K562 (cell line): ENCODE measurements at regions not wholly inside any gene's neighbourhood (a gene's known extent, or its start where the extent isn't known, plus 50 kb on each side); places are given as distances from the start of the nearest gene placed in this dataset.

Source experiments
- ATAC-seq: fragments of 200-7000 bp; cut with Tn5 transposase; 3 replicates; pipeline ENCODE4 v1.9.1; 2020; ENCODE audit warnings: moderate library complexity
- BruUV-seq: library from RNA; stranded (reverse); fragments of 400-500 nt; replicated peaks from 2 replicates; lab custom pipeline; 2021; lab: Mats Ljungman, UMichigan
- CTCF ChIA-PET: fragments of 300-600 bp; formaldehyde crosslinking; extraction: SDS; loops from one replicate; lab custom pipeline; 2021; ENCODE audit warnings: low intra/inter-chr PET ratio; lab: Yijun Ruan, JAX
- POLR2A ChIA-PET: fragments of 300-600, 350-650 bp; sonication (Branson Sonifier 250); formaldehyde crosslinking; extraction: SDS; loops from one replicate; lab custom pipeline; 2021; ENCODE audit warnings: antibody characterized with exemption, inconsistent platforms; lab: Yijun Ruan, JAX
- DNase-seq, 4 experiments: peaks; one replicate each; pipeline versions ENCODE4 v3.0.0 to v3.0.0-alpha.2; 2011 to 2018; ENCODE audit warnings: low spot score in 3 of 4, mixed read lengths in 3 of 4; ENCODE audit errors: extremely low read depth in 1 of 4
- FAIRE-seq: peaks from 2 replicates; lab custom pipeline; 2011; peaks lifted over from hg19 to GRCh38; lab: Jason Lieb, UNC
- H2AFZ ChIP-seq: 2 replicates; pipeline ENCODE4 v1.6.0; 2011; ENCODE audit warnings: low read depth, low read length, control low read depth, inconsistent platforms
- H3K27ac ChIP-seq: fragments of 200-600 bp; 3 replicates; pipeline ENCODE4 v1.8.0; 2011; ENCODE audit warnings: low read depth, mild to moderate bottlenecking, control low read depth, inconsistent platforms, low read length, moderate library complexity, mixed read lengths; ENCODE audit errors: extremely low read depth
- H3K27me3 ChIP-seq, 2 experiments: fragments of 300-600 bp in 1 of 2; 2 replicates in 1 of 2; 3 replicates in 1 of 2; pipeline versions ENCODE4 v1.6.0 to v1.8.0; 2011; ENCODE audit warnings: inconsistent platforms in 2 of 2, low read length in 2 of 2, mild to moderate bottlenecking in 1 of 2, mixed read lengths in 1 of 2, moderate library complexity in 1 of 2; ENCODE audit not compliant: control insufficient read depth in 2 of 2, insufficient read depth in 2 of 2
- H3K36me3 ChIP-seq: fragments of 300-600 bp; 3 replicates; pipeline ENCODE4 v1.8.0; 2011; ENCODE audit warnings: mild to moderate bottlenecking, low read length, inconsistent platforms; ENCODE audit not compliant: control insufficient read depth, insufficient read depth
- H3K4me1 ChIP-seq, 2 experiments: fragments of 200-600 bp in 1 of 2; replicated peaks in 1 of 2; 2 replicates in 1 of 2; 3 replicates in 1 of 2; pipeline versions ENCODE4 v1.5.1 to v1.8.0; 2011; ENCODE audit warnings: inconsistent platforms in 2 of 2, low read length in 2 of 2, mild to moderate bottlenecking in 1 of 2, mixed read lengths in 1 of 2, moderate library complexity in 1 of 2; ENCODE audit not compliant: control insufficient read depth in 2 of 2, insufficient read depth in 2 of 2
- H3K4me2 ChIP-seq: 2 replicates; pipeline ENCODE4 v1.6.1; 2011; ENCODE audit warnings: low read length, control low read depth, inconsistent platforms, mixed read lengths; ENCODE audit not compliant: insufficient read depth
- H3K4me3 ChIP-seq: fragments of 200-600 bp; sonication (generic), shearing (Covaris generic); 2 replicates; pipeline ENCODE4 v1.5.1; 2016; ENCODE audit warnings: control low read depth, inconsistent platforms
- H3K79me2 ChIP-seq: fragments of 200-600 bp; 3 replicates; pipeline ENCODE4 v1.8.0; 2011; ENCODE audit warnings: low read length, inconsistent platforms; ENCODE audit not compliant: control insufficient read depth, insufficient read depth
- H3K9ac ChIP-seq, 2 experiments: 2 replicates each; pipeline versions ENCODE4 v1.6.0 to v1.6.1; 2011; ENCODE audit warnings: low read depth in 2 of 2, low read length in 2 of 2, control low read depth in 1 of 2, inconsistent platforms in 1 of 2, mild to moderate bottlenecking in 1 of 2, mixed read lengths in 1 of 2; ENCODE audit not compliant: insufficient read depth in 1 of 2
- H3K9me1 ChIP-seq: one replicate; pipeline ENCODE4 v1.6.0; 2011; ENCODE audit warnings: inconsistent platforms, mild to moderate bottlenecking, low read length, moderate library complexity; ENCODE audit not compliant: control insufficient read depth, insufficient read depth
- H3K9me3 ChIP-seq: replicated peaks from 2 replicates; pipeline ENCODE4 v1.5.1; 2011; ENCODE audit warnings: low read depth, low read length, inconsistent platforms; ENCODE audit not compliant: control insufficient read depth, insufficient read depth
- H4K20me1 ChIP-seq: replicated peaks from 2 replicates; pipeline ENCODE4 v1.6.1; 2011; ENCODE audit warnings: low read length, inconsistent platforms, mixed read lengths; ENCODE audit not compliant: control insufficient read depth, insufficient read depth
- CREBBP ChIP-seq: IDR thresholded peaks from one replicate; pipeline ENCODE4 v1.6.1; 2012; ENCODE audit warnings: low read depth, mild to moderate bottlenecking, control low read depth, inconsistent platforms, low read length
- ESRRB ChIP-seq: fragments of 250-450 bp; sonication (Bioruptor Pico); IDR thresholded peaks from 2 replicates; pipeline ENCODE4 v1.5.0; 2020; ENCODE audit warnings: mild to moderate bottlenecking, moderate library complexity, borderline replicate concordance
- GATA2 ChIP-seq: sonication (generic); formaldehyde crosslinking; IDR thresholded peaks from 2 replicates; pipeline ENCODE4 v1.4.0; 2020; ENCODE audit warnings: mild to moderate bottlenecking, missing genetic modification reagents
- HDAC1 ChIP-seq, 2 experiments: fragments of 450-650 bp; IDR thresholded peaks; 2 replicates each; pipeline ENCODE4 v1.6.1; 2016 to 2017; ENCODE audit warnings: inconsistent platforms in 1 of 2, mild to moderate bottlenecking in 1 of 2, moderate library complexity in 1 of 2
- HDAC3 ChIP-seq: fragments of 450-650 bp; IDR thresholded peaks from 2 replicates; pipeline ENCODE4 v1.6.1; 2018; ENCODE audit warnings: borderline replicate concordance, mild to moderate bottlenecking, moderate library complexity; ENCODE audit not compliant: partially characterized antibody
- NRF1 ChIP-seq, 2 experiments: fragments of 450-650 bp; IDR thresholded peaks in 1 of 2; conservative IDR thresholded peaks in 1 of 2; 2 replicates each; pipeline ENCODE4 v1.6.1; 2014; ENCODE audit warnings: mild to moderate bottlenecking in 2 of 2
- PHB2 ChIP-seq: fragments of 450-650 bp; IDR thresholded peaks from 2 replicates; pipeline ENCODE4 v1.6.1; 2017; ENCODE audit warnings: low read depth
- PHTF2 ChIP-seq: fragments of 250-450 bp; sonication (Bioruptor Pico); IDR thresholded peaks from 2 replicates; pipeline ENCODE4 v1.5.0; 2021; ENCODE audit warnings: mild to moderate bottlenecking
- PML ChIP-seq: IDR thresholded peaks from 2 replicates; pipeline ENCODE4 v1.6.1; 2012; ENCODE audit warnings: low read length, inconsistent platforms
- POLR2AphosphoS2 ChIP-seq: IDR thresholded peaks from 2 replicates; pipeline ENCODE4 v1.6.1; 2012; ENCODE audit warnings: low read length, improper control_type of control experiment
- SMARCA5 ChIP-seq: fragments of 450-650 bp; IDR thresholded peaks from 2 replicates; pipeline ENCODE4 v1.6.1; 2016
- TAF9B ChIP-seq: fragments of 450-650 bp; IDR thresholded peaks from 2 replicates; pipeline ENCODE4 v1.6.1; 2018; ENCODE audit warnings: mild to moderate bottlenecking; ENCODE audit not compliant: partially characterized antibody
- ZFP36 ChIP-seq: fragments of 150-350 bp; IDR thresholded peaks from 2 replicates; pipeline ENCODE4 v1.6.1; 2018; ENCODE audit warnings: low read length, low read depth; ENCODE audit not compliant: partially characterized antibody
- ZNF174 ChIP-seq: fragments of 250-450 bp; sonication (Bioruptor Pico); IDR thresholded peaks from 2 replicates; pipeline ENCODE4 v1.4.0; 2020; ENCODE audit warnings: mild to moderate bottlenecking
- ZNF764 ChIP-seq: fragments of 250-450 bp; sonication (Bioruptor Pico); IDR thresholded peaks from 2 replicates; pipeline ENCODE4 v1.4.0; 2020; ENCODE audit warnings: low read depth, mild to moderate bottlenecking, moderate library complexity
- ZNF766 ChIP-seq: fragments of 200-800 bp; sonication (Bioruptor generic); conservative IDR thresholded peaks from 2 replicates; pipeline ENCODE4 v1.6.1; 2016; ENCODE audit warnings: missing genetic modification characterization, missing compliant biosample characterization
- ZSCAN29 ChIP-seq: fragments of 450-650 bp; IDR thresholded peaks from 2 replicates; pipeline ENCODE4 v1.6.1; 2017
- WGBS: fragments of 100-300 bp; shearing (Covaris generic); methylation state at CpG from one replicate; pipeline ENCODE4 v1.1.6; 2016; ENCODE audit warnings: low coverage, mixed read lengths; ENCODE audit not compliant: insufficient coverage; ENCODE audit errors: missing lambda C conversion rate; 5-methylcytosine and 5-hydroxymethylcytosine counted together
- in situ Hi-C: fragments of 300-500 bp; cut with MboI; formaldehyde crosslinking; loops from 4 replicates; pipeline ENCODE4 v1.15.0; 2018; ENCODE audit warnings: inconsistent platforms, mixed read lengths
- intact Hi-C: fragments of 100-400 bp; cut with micrococcal nuclease; formaldehyde crosslinking; loops from 2 replicates; pipeline ENCODE4 v1.14.2; 2022
- TF ChIP-seq, protein P1 (sequence below): fragments of 250-450 bp; sonication (Bioruptor Pico); IDR thresholded peaks from 2 replicates; pipeline ENCODE4 v1.8.0; 2021; ENCODE audit warnings: mild to moderate bottlenecking, moderate library complexity
- TF ChIP-seq, protein P2 (sequence below): sonication (generic); formaldehyde crosslinking; IDR thresholded peaks from 2 replicates; pipeline ENCODE4 v1.5.0; 2020; ENCODE audit warnings: missing genetic modification reagents
- TF ChIP-seq, protein P3 (sequence below): fragments of 450-650 bp; IDR thresholded peaks from 2 replicates; pipeline ENCODE4 v1.6.1; 2016

DNA sequence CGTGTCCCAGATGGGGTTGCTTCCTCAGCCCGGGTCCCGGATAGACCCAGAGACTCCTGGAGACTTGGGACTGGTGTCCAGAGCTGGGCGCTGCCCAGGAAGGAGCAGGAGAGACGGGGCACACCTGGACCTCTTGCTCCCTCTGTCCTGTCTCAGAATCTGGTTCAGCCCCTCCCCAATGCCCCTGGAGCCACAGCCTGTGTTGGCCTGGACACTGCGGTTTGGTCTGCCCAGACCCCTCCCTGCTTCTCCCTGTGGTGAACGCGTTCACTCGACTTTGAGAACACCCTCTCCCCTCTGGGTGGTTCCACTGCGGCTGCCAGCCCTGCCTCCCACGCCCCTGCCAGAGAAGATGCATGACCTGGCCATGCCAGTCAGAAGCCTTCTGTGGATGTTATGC is 111.1 kb downstream of the HMX1 start:
- Histone ChIP-seq H3K79me2 (no peaks in the 10 kb centered on the region), H3K4me3 (no peak overlapping the region), H3K4me2 (no peak overlapping the region), H3K9ac (no peak overlapping the region), H3K36me3 (no peaks in the 10 kb centered on the region), H3K27me3 (peaks cover 3 to 44% of the 10 kb centered on the region in 2 experiments; a peak in 4 of 5 replicates), H3K4me1 (no peaks in the 10 kb centered on the region; a peak in 1 of 5 replicates), H3K9me3 (no peaks in the 10 kb centered on the region), H2AFZ (no peak overlapping the region), H3K9me1 (no peaks in the 10 kb centered on the region), H4K20me1 (peaks cover 6% of the 10 kb centered on the region; the same call in 1 of the 2 replicates), H3K27ac (no peak overlapping the region)
- in situ Hi-C loops, result no loop called here
- FAIRE-seq (no peak), DNase-seq (no peak), ATAC-seq (no peak)
- CTCF ChIA-PET, result no interaction called here
- no peak for TF ChIP-seq PHTF2 (CRISPR knock-in tag)
- TF ChIP-seq POLR2AphosphoS2, result no peak
- TF ChIP-seq PML, result no peak
- no peak for TF ChIP-seq PHB2
- TF ChIP-seq, protein P1, sequence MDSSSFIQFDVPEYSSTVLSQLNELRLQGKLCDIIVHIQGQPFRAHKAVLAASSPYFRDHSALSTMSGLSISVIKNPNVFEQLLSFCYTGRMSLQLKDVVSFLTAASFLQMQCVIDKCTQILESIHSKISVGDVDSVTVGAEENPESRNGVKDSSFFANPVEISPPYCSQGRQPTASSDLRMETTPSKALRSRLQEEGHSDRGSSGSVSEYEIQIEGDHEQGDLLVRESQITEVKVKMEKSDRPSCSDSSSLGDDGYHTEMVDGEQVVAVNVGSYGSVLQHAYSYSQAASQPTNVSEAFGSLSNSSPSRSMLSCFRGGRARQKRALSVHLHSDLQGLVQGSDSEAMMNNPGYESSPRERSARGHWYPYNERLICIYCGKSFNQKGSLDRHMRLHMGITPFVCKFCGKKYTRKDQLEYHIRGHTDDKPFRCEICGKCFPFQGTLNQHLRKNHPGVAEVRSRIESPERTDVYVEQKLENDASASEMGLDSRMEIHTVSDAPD (CRISPR knock-in tag), result no peak
- TF ChIP-seq ZNF764 (CRISPR knock-in tag), result no peak
- no peak for TF ChIP-seq HDAC1 (IDR thresholded peaks at IDR 0.05)
- TF ChIP-seq TAF9B, result no peak
- no peak for TF ChIP-seq NRF1 (conservative IDR thresholded peaks at IDR 0.05 in 1 of 2, IDR thresholded peaks at IDR 0.05 in 1 of 2)
- TF ChIP-seq, protein P2, sequence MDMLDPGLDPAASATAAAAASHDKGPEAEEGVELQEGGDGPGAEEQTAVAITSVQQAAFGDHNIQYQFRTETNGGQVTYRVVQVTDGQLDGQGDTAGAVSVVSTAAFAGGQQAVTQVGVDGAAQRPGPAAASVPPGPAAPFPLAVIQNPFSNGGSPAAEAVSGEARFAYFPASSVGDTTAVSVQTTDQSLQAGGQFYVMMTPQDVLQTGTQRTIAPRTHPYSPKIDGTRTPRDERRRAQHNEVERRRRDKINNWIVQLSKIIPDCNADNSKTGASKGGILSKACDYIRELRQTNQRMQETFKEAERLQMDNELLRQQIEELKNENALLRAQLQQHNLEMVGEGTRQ (CRISPR knock-in tag), result no peak
- TF ChIP-seq, protein P3, sequence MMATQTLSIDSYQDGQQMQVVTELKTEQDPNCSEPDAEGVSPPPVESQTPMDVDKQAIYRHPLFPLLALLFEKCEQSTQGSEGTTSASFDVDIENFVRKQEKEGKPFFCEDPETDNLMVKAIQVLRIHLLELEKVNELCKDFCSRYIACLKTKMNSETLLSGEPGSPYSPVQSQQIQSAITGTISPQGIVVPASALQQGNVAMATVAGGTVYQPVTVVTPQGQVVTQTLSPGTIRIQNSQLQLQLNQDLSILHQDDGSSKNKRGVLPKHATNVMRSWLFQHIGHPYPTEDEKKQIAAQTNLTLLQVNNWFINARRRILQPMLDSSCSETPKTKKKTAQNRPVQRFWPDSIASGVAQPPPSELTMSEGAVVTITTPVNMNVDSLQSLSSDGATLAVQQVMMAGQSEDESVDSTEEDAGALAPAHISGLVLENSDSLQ, result no peak
- TF ChIP-seq ZNF766, result no peak
- no peak for TF ChIP-seq GATA2 (CRISPR knock-in tag)
- TF ChIP-seq ESRRB (CRISPR knock-in tag), result no peak
- TF ChIP-seq CREBBP, result no peak
- no peak for TF ChIP-seq ZSCAN29
- TF ChIP-seq ZNF174 (CRISPR knock-in tag), result no peak
- TF ChIP-seq ZFP36, result no peak
- TF ChIP-seq HDAC3, result no peak
- TF ChIP-seq SMARCA5, result no peak
- BruUV-seq, result no TSS peak
- POLR2A ChIA-PET, result interaction anchor here (0.7 kb wide), 1 partner anchor 12 kb away, joined by 3 read pairs; no protein-coding TSS in a partner anchor
- intact Hi-C loops, result no loop called here
- WGBS, result 3% methylated on average over 11 of the region's 11 CpGs
